Endothelial cell of umbilical vein (primary cell): ENCODE measurements at regions not wholly inside any gene's neighbourhood (a gene's known extent, or its start where the extent isn't known, plus 50 kb on each side); places are given as distances from the start of the nearest gene placed in this dataset.

Experiments
- BruUV-seq: library from RNA; stranded (reverse); fragments of 400-500 nt; replicated peaks from 2 replicates; lab custom pipeline; 2021; lab: Mats Ljungman, UMichigan
- CTCF ChIA-PET: fragments of 300-600, 350-600 bp; sonication (Branson Sonifier 250); formaldehyde crosslinking; loops from one replicate; lab custom pipeline; 2021; ENCODE audit warnings: antibody characterized with exemption, inconsistent platforms; lab: Charles Lee
- POLR2A ChIA-PET: fragments of 300-600, 350-600 bp; sonication (Branson Sonifier 250); formaldehyde crosslinking; loops from one replicate; lab custom pipeline; 2021; ENCODE audit warnings: antibody characterized with exemption, inconsistent platforms; lab: Charles Lee
- DNase-seq: peaks from one replicate; pipeline ENCODE4 v3.0.0-alpha.2; 2011; ENCODE audit warnings: low read depth, low spot score
- FAIRE-seq: peaks from 2 replicates; lab custom pipeline; 2011; peaks lifted over from hg19 to GRCh38; lab: Jason Lieb, UNC
- H2AFZ ChIP-seq: 2 replicates; pipeline ENCODE4 v1.6.0; 2012; ENCODE audit warnings: low read depth, low read length, control low read depth, inconsistent platforms
- H3K27ac ChIP-seq: 2 replicates; pipeline ENCODE4 v1.5.1; 2011; ENCODE audit warnings: low read depth, mild to moderate bottlenecking, control low read depth, low read length, moderate library complexity; ENCODE audit not compliant: insufficient read depth
- H3K27me3 ChIP-seq, 2 experiments: 2 replicates each; pipeline versions ENCODE4 v1.6.0 to v1.6.1; 2011; ENCODE audit warnings: low read length in 2 of 2, mixed read lengths in 1 of 2; ENCODE audit not compliant: control insufficient read depth in 2 of 2, insufficient read depth in 2 of 2
- H3K36me3 ChIP-seq, 2 experiments: 2 replicates in 1 of 2; 3 replicates in 1 of 2; pipeline ENCODE4 v1.5.1; 2011; ENCODE audit warnings: low read length in 2 of 2, mild to moderate bottlenecking in 1 of 2, moderate library complexity in 1 of 2; ENCODE audit not compliant: control insufficient read depth in 2 of 2, insufficient read depth in 2 of 2; ENCODE audit errors: extremely low read depth in 1 of 2
- H3K4me1 ChIP-seq: 3 replicates; pipeline ENCODE4 v1.5.1; 2011; ENCODE audit warnings: mild to moderate bottlenecking, low read length; ENCODE audit not compliant: control insufficient read depth, insufficient read depth; ENCODE audit errors: extremely low read depth
- H3K4me2 ChIP-seq: 2 replicates; pipeline ENCODE4 v1.6.1; 2011; ENCODE audit warnings: low read length, control low read depth, mixed read lengths; ENCODE audit not compliant: insufficient read depth
- H3K4me3 ChIP-seq, 3 experiments: fragments of 200-600 bp in 1 of 3; sonication (generic), shearing (Covaris generic) in 1 of 3; replicated peaks in 1 of 3; 2 replicates each; pipeline ENCODE4 v1.5.1; 2011 to 2016; ENCODE audit warnings: control low read depth in 3 of 3, low read length in 3 of 3, mild to moderate bottlenecking in 2 of 3, inconsistent platforms in 1 of 3, low read depth in 1 of 3, moderate library complexity in 1 of 3; ENCODE audit not compliant: insufficient read depth in 1 of 3
- H3K79me2 ChIP-seq: 2 replicates; pipeline ENCODE4 v1.6.0; 2012; ENCODE audit warnings: low read length, inconsistent platforms; ENCODE audit not compliant: control insufficient read depth, insufficient read depth
- H3K9ac ChIP-seq: replicated peaks from 2 replicates; pipeline ENCODE3; 2011; ENCODE audit warnings: low read length, control low read depth; ENCODE audit not compliant: insufficient read depth; ENCODE audit errors: extremely low read depth
- H3K9me1 ChIP-seq: replicated peaks from 3 replicates; pipeline ENCODE4 v1.6.0; 2011; ENCODE audit warnings: mild to moderate bottlenecking, low read length; ENCODE audit not compliant: control insufficient read depth, insufficient read depth; ENCODE audit errors: extremely low read depth
- H3K9me3 ChIP-seq: replicated peaks from 2 replicates; pipeline ENCODE4 v1.5.1; 2012; ENCODE audit warnings: low read length, inconsistent platforms; ENCODE audit not compliant: control insufficient read depth, insufficient read depth
- H4K20me1 ChIP-seq: replicated peaks from 2 replicates; pipeline ENCODE3; 2011; ENCODE audit warnings: mild to moderate bottlenecking, low read length; ENCODE audit not compliant: control insufficient read depth, insufficient read depth; ENCODE audit errors: extremely low read depth
- EZH2 ChIP-seq: IDR thresholded peaks from 2 replicates; pipeline ENCODE4 v1.6.1; 2012; ENCODE audit warnings: borderline replicate concordance, low read depth, mild to moderate bottlenecking, moderate library complexity, low read length, inconsistent platforms; ENCODE audit not compliant: severe bottlenecking
- FOS ChIP-seq: IDR thresholded peaks from 2 replicates; pipeline ENCODE4 v1.6.1; 2011; ENCODE audit warnings: mild to moderate bottlenecking, low read length, moderate library complexity, borderline replicate concordance; ENCODE audit not compliant: insufficient read depth
- GATA2 ChIP-seq: IDR thresholded peaks from 2 replicates; pipeline ENCODE4 v1.7.0; 2011; ENCODE audit warnings: low read depth, mild to moderate bottlenecking, moderate library complexity, mixed read lengths, low read length; ENCODE audit not compliant: insufficient read length, insufficient read depth
- MYC ChIP-seq: IDR thresholded peaks from one replicate; pipeline ENCODE4 v1.6.1; 2011; ENCODE audit warnings: mild to moderate bottlenecking, low read depth, low read length
- POLR2A ChIP-seq: IDR thresholded peaks from 2 replicates; pipeline ENCODE4 v1.6.1; 2012; ENCODE audit warnings: low read depth, mild to moderate bottlenecking, control low read depth, low read length
- POLR2AphosphoS5 ChIP-seq: IDR thresholded peaks from 2 replicates; pipeline ENCODE4 v1.6.1; 2012; ENCODE audit warnings: low read depth, mild to moderate bottlenecking, control low read depth, low read length, moderate library complexity; ENCODE audit not compliant: insufficient read depth
- dilution Hi-C: fragments of 300-500 bp; cut with MboI; formaldehyde crosslinking; loops from one replicate; pipeline ENCODE4 v1.15.0; 2019; ENCODE audit warnings: low sequenced_read_pairs; ENCODE audit not compliant: extremely low pct_ligation_motif_present
- intact Hi-C: fragments of 100-400 bp; cut with micrococcal nuclease; formaldehyde crosslinking; loops from one replicate; pipeline ENCODE4 v1.10.0; 2022
- TF ChIP-seq, protein P1 (sequence below): IDR thresholded peaks from 2 replicates; pipeline ENCODE4 v1.6.1; 2011; ENCODE audit not compliant: insufficient read depth, insufficient read length
- TF ChIP-seq, protein P2 (sequence below), 2 donors: IDR thresholded peaks; 1 replicate in 1 of 2; 2 replicates in 1 of 2; pipeline ENCODE4 v1.5.1; 2011; ENCODE audit warnings: low read length in 2 of 2, mild to moderate bottlenecking in 2 of 2, moderate library complexity in 2 of 2, control low read depth in 1 of 2, inconsistent platforms in 1 of 2, low read depth in 1 of 2; ENCODE audit not compliant: insufficient read depth in 1 of 2; ENCODE audit errors: extremely low read depth in 1 of 2

DNA sequence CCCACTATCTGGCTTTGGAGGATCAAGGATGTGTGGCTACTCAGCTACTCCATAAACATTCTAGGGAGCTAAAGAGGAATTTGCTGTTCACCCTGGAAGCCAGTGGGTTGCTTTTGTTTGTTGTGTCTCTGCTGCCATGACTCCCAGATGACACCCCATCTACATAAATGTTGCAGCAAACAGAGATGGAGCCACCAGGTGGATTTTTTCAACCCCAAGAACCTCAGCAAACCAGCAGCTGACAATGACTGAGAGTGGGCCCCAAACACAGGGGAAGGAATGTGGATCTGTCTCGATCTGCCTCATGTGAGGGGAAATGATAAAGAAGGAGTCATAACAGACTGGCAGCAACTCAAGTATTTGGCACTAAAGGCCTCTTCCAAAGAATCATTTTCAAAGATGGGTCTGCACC lies 132.7 kb upstream of the TNC start:
- H3K79me2 ChIP-seq, result no peaks in the 10 kb centered on the region
- ChIA-PET POLR2A (no interaction called here), CTCF (no interaction called here)
- FAIRE-seq (no peak), DNase-seq (no peak)
- H4K20me1 ChIP-seq, result no peaks in the 10 kb centered on the region
- intact Hi-C loops (no loop called here), dilution Hi-C loops (no loop called here)
- no peak overlapping the region for H3K4me3 ChIP-seq
- H3K9me1 ChIP-seq, result no peaks in the 10 kb centered on the region
- H3K9me3 ChIP-seq, result peaks cover 2% of the 10 kb centered on the region
- no peak overlapping the region for H3K9ac ChIP-seq
- no peak overlapping the region for H2AFZ ChIP-seq
- no peak for TF ChIP-seq POLR2A
- TF ChIP-seq FOS, result no peak
- TF ChIP-seq MYC, result no peak
- TF ChIP-seq, protein P1, sequence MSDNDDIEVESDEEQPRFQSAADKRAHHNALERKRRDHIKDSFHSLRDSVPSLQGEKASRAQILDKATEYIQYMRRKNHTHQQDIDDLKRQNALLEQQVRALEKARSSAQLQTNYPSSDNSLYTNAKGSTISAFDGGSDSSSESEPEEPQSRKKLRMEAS, result no peak
- TF ChIP-seq POLR2AphosphoS5, result no peak
- TF ChIP-seq EZH2, result no peak
- no peak for TF ChIP-seq GATA2
- TF ChIP-seq, protein P2, sequence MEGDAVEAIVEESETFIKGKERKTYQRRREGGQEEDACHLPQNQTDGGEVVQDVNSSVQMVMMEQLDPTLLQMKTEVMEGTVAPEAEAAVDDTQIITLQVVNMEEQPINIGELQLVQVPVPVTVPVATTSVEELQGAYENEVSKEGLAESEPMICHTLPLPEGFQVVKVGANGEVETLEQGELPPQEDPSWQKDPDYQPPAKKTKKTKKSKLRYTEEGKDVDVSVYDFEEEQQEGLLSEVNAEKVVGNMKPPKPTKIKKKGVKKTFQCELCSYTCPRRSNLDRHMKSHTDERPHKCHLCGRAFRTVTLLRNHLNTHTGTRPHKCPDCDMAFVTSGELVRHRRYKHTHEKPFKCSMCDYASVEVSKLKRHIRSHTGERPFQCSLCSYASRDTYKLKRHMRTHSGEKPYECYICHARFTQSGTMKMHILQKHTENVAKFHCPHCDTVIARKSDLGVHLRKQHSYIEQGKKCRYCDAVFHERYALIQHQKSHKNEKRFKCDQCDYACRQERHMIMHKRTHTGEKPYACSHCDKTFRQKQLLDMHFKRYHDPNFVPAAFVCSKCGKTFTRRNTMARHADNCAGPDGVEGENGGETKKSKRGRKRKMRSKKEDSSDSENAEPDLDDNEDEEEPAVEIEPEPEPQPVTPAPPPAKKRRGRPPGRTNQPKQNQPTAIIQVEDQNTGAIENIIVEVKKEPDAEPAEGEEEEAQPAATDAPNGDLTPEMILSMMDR (IDR thresholded peaks at IDR 0.05; ENCODE audit: extremely low read depth in 1 of 2, insufficient read depth in 1 of 2, low read depth in 1 of 2, low read length in 2 of 2), result no peak
- BruUV-seq, result no TSS peak
- H3K36me3 ChIP-seq, result no peaks in the 10 kb centered on the region
- no peak overlapping the region for H3K27ac ChIP-seq
- no peaks in the 10 kb centered on the region for H3K27me3 ChIP-seq
- H3K4me2 ChIP-seq, result no peak overlapping the region
- H3K4me1 ChIP-seq, result no peaks in the 10 kb centered on the region
